ENCODE measurements at regions not wholly inside any gene's neighbourhood (a gene's known extent, or its start where the extent isn't known, plus 50 kb on each side); places are given as distances from the start of the nearest gene placed in this dataset.
"Not testable (repeated sequence)": the region's sequence is repeated elsewhere in the genome, so short reads cannot be mapped to it uniquely, and the experiment has no call there.

- TF ChIP-seq MYC (CRISPR knock-in tag; IDR thresholded peaks at IDR 0.05; ENCODE audit: borderline replicate concordance); POLR2AphosphoS5 (IDR thresholded peaks at IDR 0.05; ENCODE audit: low read depth, low read length); CTCF (CRISPR knock-in tag; IDR thresholded peaks at IDR 0.05); POLR2AphosphoS2 (IDR thresholded peaks at IDR 0.05; ENCODE audit: low read depth, low read length); MAF1 (CRISPR knock-in tag; IDR thresholded peaks at IDR 0.05; ENCODE audit: borderline replicate concordance); ZNF33B (CRISPR knock-in tag; IDR thresholded peaks at IDR 0.05); ZNF740 (CRISPR knock-in tag; IDR thresholded peaks at IDR 0.05); TARDBP (CRISPR knock-in tag; IDR thresholded peaks at IDR 0.05): not testable (repeated sequence)
Observed at GRCh38 chr2:89584046-89584445, 892.6 kb downstream of the RPIA start.

Measured in HepG2 (cell line).